ENCODE measurements at regions not wholly inside any gene's neighbourhood (a gene's known extent, or its start where the extent isn't known, plus 50 kb on each side); places are given as distances from the start of the nearest gene placed in this dataset.

- TF ChIP-seq RAD21 (IDR thresholded peaks at IDR 0.05; ENCODE audit: low read depth), result no peak
- TF ChIP-seq USF1 (IDR thresholded peaks at IDR 0.05), result no peak
- TF ChIP-seq YY1 (IDR thresholded peaks at IDR 0.05; ENCODE audit: low read depth), result no peak
- no peak for TF ChIP-seq ZBTB7A (IDR thresholded peaks at IDR 0.05; ENCODE audit: low read depth)
- no peak for TF ChIP-seq FOXM1 (IDR thresholded peaks at IDR 0.05; ENCODE audit: borderline replicate concordance, low read depth)
- no peak for TF ChIP-seq CEBPB (IDR thresholded peaks at IDR 0.05)
- TF ChIP-seq TEAD4 (IDR thresholded peaks at IDR 0.05), result no peak
- no peak for TF ChIP-seq EP300 (IDR thresholded peaks at IDR 0.05; ENCODE audit: borderline replicate concordance)
Observed at GRCh38 chr12:75883241-75883640, 148.3 kb downstream of the PHLDA1 start.

Data from Ishikawa (cell line).